NT2/D1 (cell line): ENCODE measurements at regions not wholly inside any gene's neighbourhood (a gene's known extent, or its start where the extent isn't known, plus 50 kb on each side); places are given as distances from the start of the nearest gene placed in this dataset.

Source experiments
- DNase-seq: peaks from one replicate; pipeline ENCODE4 v3.0.0-alpha.2; 2011; ENCODE audit warnings: low read depth, low spot score
- H3K27me3 ChIP-seq: 2 replicates; pipeline ENCODE4 v1.6.0; 2011; ENCODE audit warnings: mild to moderate bottlenecking; ENCODE audit not compliant: insufficient read length, insufficient read depth
- H3K36me3 ChIP-seq: 2 replicates; pipeline ENCODE4 v1.6.1; 2011; ENCODE audit warnings: mild to moderate bottlenecking, low read length, mixed read lengths; ENCODE audit not compliant: insufficient read depth, insufficient read length
- H3K4me1 ChIP-seq: 2 replicates; pipeline ENCODE4 v1.5.1; 2011; ENCODE audit not compliant: insufficient read depth, insufficient read length
- H3K4me3 ChIP-seq: 2 replicates; pipeline ENCODE4 v1.5.1; 2011; ENCODE audit warnings: low read depth; ENCODE audit not compliant: insufficient read length
- H3K9ac ChIP-seq: 2 replicates; pipeline ENCODE4 v1.6.0; 2011; ENCODE audit warnings: low read depth; ENCODE audit not compliant: insufficient read length
- H3K9me3 ChIP-seq: 2 replicates; pipeline ENCODE4 v1.5.1; 2011; ENCODE audit warnings: mild to moderate bottlenecking, low read length; ENCODE audit not compliant: insufficient read depth
- SUZ12 ChIP-seq: IDR thresholded peaks from 2 replicates; pipeline ENCODE4 v1.6.1; 2011; ENCODE audit not compliant: insufficient read length, insufficient read depth; ENCODE audit errors: extremely low read depth
- YY1 ChIP-seq: IDR thresholded peaks from 2 replicates; pipeline ENCODE4 v1.6.1; 2011; ENCODE audit not compliant: insufficient read length, insufficient read depth
- ZNF274 ChIP-seq: IDR thresholded peaks from 2 replicates; pipeline ENCODE4 v1.6.1; 2011; ENCODE audit warnings: mild to moderate bottlenecking, low read depth, low read length

GRCh38 chr5:144947023-144947422, 776.4 kb downstream of the KCTD16 start:
- Histone ChIP-seq H3K36me3 (no peaks in the 10 kb centered on the region), H3K4me1 (no peaks in the 10 kb centered on the region), H3K4me3 (no peak overlapping the region), H3K9ac (no peak overlapping the region), H3K9me3 (no peaks in the 10 kb centered on the region), H3K27me3 (no peaks in the 10 kb centered on the region)
- no peak for DNase-seq
- no peak for TF ChIP-seq ZNF274
- no peak for TF ChIP-seq YY1
- no peak for TF ChIP-seq SUZ12

GRCh38 chr5:144945503-144945902, 774.8 kb downstream of the KCTD16 start:
- H3K9ac ChIP-seq, result no peak overlapping the region
- no peaks in the 10 kb centered on the region for H3K9me3 ChIP-seq
- no peaks in the 10 kb centered on the region for H3K27me3 ChIP-seq
- no peak for TF ChIP-seq YY1
- no peak for TF ChIP-seq ZNF274
- no peak for TF ChIP-seq SUZ12
- no peaks in the 10 kb centered on the region for H3K36me3 ChIP-seq
- H3K4me3 ChIP-seq, result no peak overlapping the region
- H3K4me1 ChIP-seq, result no peaks in the 10 kb centered on the region
- DNase-seq, result no peak

- Histone ChIP-seq H3K9ac (no peak overlapping the region), H3K9me3 (no peaks in the 10 kb centered on the region), H3K4me1 (no peaks in the 10 kb centered on the region), H3K4me3 (no peak overlapping the region), H3K36me3 (no peaks in the 10 kb centered on the region), H3K27me3 (no peaks in the 10 kb centered on the region)
- TF ChIP-seq SUZ12, result no peak
- TF ChIP-seq ZNF274, result no peak
- no peak for TF ChIP-seq YY1
- DNase-seq, result no peak
Measured at GRCh38 chr5:144944936-144945335, 774.3 kb downstream of the KCTD16 start.

GRCh38 chr5:144941004-144941403, 770.3 kb downstream of the KCTD16 start:
- Histone ChIP-seq H3K36me3 (no peaks in the 10 kb centered on the region), H3K9me3 (no peaks in the 10 kb centered on the region), H3K27me3 (no peaks in the 10 kb centered on the region), H3K4me1 (no peaks in the 10 kb centered on the region), H3K4me3 (no peak overlapping the region), H3K9ac (no peak overlapping the region)
- TF ChIP-seq YY1 (no peak), ZNF274 (no peak), SUZ12 (no peak)
- no peak for DNase-seq

GRCh38 chr5:144918371-144918770, 747.7 kb downstream of the KCTD16 start:
- Histone ChIP-seq H3K4me1 (no peaks in the 10 kb centered on the region), H3K4me3 (no peak overlapping the region), H3K27me3 (no peaks in the 10 kb centered on the region), H3K9me3 (no peaks in the 10 kb centered on the region), H3K9ac (no peak overlapping the region), H3K36me3 (no peaks in the 10 kb centered on the region)
- no peak for DNase-seq
- TF ChIP-seq SUZ12 (no peak), ZNF274 (no peak), YY1 (no peak)

- no peak for DNase-seq
- TF ChIP-seq ZNF274 (no peak), SUZ12 (no peak), YY1 (no peak)
- Histone ChIP-seq H3K9ac (no peak overlapping the region), H3K36me3 (no peaks in the 10 kb centered on the region), H3K4me1 (no peaks in the 10 kb centered on the region), H3K9me3 (no peaks in the 10 kb centered on the region), H3K27me3 (no peaks in the 10 kb centered on the region), H3K4me3 (no peak overlapping the region)
Measured at GRCh38 chr5:144915452-144915851, 744.8 kb downstream of the KCTD16 start.

GRCh38 chr5:144913661-144914060, 743.0 kb downstream of the KCTD16 start:
- no peaks in the 10 kb centered on the region for H3K36me3 ChIP-seq
- no peaks in the 10 kb centered on the region for H3K27me3 ChIP-seq
- TF ChIP-seq YY1, result no peak
- no peak overlapping the region for H3K4me3 ChIP-seq
- no peaks in the 10 kb centered on the region for H3K4me1 ChIP-seq
- DNase-seq, result no peak
- no peak overlapping the region for H3K9ac ChIP-seq
- no peaks in the 10 kb centered on the region for H3K9me3 ChIP-seq

- Histone ChIP-seq H3K4me3 (no peak overlapping the region), H3K27me3 (no peaks in the 10 kb centered on the region), H3K9me3 (no peaks in the 10 kb centered on the region), H3K4me1 (no peaks in the 10 kb centered on the region), H3K36me3 (no peaks in the 10 kb centered on the region), H3K9ac (no peak overlapping the region)
- no peak for TF ChIP-seq YY1
- TF ChIP-seq ZNF274, result no peak
- TF ChIP-seq SUZ12, result no peak
- DNase-seq, result no peak
Measured at GRCh38 chr5:144896473-144896872, 725.8 kb downstream of the KCTD16 start.
